ENCODE measurements at regions not wholly inside any gene's neighbourhood (a gene's known extent, or its start where the extent isn't known, plus 50 kb on each side); places are given as distances from the start of the nearest gene placed in this dataset.

DNA sequence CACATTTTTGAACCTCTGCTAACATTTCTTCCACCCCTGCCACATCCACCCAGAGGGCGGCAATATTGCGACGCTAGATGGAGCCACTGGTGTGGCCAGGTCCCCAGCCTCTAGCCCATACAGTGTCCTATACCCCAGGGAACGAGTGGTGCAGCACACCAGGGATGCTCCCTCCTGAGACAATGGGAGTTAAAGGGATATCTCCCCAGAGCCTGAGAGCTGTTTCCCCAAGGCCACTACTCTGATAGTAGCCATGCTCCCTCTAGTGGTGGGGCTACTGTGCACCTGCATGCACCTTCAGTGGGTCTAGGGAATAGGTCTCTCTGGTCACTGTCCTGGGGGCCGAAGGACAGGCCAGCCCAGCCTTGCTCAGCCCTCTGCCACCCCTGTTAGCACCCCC lies 336.4 kb upstream of the FSHR start:
- no peak for DNase-seq (ENCODE audit: low read depth in 2 of 2)

- no peak for DNase-seq (ENCODE audit: low read depth in 2 of 2)
Observed at GRCh38 chr2:49487139-49487538, 332.8 kb upstream of the FSHR start.

GRCh38 chr2:49480520-49480919 lies 326.2 kb upstream of the FSHR start:
- DNase-seq (ENCODE audit: low read depth in 2 of 2) = no peak

DNA sequence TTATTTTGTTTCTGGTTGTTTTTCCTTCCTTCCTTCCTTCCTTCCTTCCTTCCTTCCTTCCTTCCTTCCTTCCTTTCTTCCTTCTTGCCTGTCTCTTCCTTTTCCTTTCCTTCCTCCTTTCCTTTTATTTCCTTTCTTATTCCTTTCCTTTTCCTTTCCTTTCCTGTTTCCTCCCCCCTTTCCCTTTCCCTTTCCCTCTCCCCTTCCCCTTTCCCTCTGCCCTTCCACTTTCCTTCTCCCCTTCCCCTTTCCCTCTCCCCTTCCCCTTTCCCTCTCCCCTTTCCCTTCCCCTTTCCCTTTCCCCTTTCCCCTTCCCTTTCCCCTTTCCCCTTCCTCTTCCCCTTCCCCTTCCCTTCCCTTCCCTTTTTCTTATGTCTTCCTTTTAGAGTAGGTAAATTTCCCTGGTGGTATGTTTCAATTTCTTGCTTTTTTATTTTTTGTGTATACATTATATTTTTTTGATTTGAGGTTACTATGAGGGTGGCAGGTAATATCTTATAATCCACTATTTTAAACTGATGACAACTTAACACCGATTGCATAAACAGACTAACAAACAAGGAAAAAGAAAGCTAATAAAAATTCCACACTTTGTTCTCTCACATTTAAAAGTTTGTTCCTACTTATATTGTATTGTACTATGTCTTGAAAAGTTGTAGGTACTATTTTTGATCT lies 311.0 kb upstream of the FSHR start:
- DNase-seq (ENCODE audit: low read depth in 2 of 2) = no peak

- no peak for DNase-seq (ENCODE audit: low read depth in 2 of 2)
Observed at GRCh38 chr2:49459314-49459993, 305.1 kb upstream of the FSHR start.

DNA sequence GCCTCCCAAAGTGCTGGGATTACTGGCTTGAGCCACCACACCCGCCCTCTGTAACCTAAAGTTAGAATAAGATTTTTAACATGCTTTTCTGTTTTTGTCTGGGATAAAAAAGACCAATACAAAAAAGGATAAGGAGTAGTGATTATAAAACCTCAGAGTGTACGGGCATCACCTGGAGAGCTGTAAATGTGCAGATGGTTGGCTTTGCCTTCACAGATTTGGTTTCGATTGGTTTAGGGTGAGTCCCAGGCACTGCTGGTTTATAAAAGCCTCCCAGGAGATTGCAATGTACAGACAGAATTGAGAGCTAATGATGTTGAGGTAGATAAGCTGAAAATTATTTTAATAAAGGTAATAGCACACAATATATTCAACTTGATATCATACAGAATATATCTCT lies 289.7 kb upstream of the FSHR start:
- DNase-seq (ENCODE audit: low read depth in 2 of 2) = no peak

DNA sequence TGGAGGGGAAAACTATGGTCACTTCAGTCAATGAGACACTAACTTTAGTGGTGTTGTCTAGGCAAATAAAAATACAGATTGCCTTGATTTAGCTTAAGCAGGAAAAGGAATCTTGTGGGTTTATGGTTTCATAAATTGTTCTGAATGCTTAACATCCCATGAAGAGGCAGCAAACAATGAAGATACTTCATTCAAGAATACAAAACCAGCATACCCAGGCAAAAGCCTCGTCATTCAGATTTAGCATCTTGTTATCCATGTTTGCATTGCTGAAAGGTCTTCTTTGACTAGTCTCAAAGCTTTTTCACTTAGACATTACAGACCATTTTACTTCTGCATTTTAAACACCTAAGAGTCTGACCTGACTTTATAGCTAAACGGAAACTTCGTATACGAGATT lies 272.7 kb upstream of the FSHR start:
- no peak for DNase-seq (ENCODE audit: low read depth in 2 of 2)

- no peak for DNase-seq (ENCODE audit: low read depth in 2 of 2)
Observed at GRCh38 chr2:49416252-49416651, 261.9 kb upstream of the FSHR start.

DNA sequence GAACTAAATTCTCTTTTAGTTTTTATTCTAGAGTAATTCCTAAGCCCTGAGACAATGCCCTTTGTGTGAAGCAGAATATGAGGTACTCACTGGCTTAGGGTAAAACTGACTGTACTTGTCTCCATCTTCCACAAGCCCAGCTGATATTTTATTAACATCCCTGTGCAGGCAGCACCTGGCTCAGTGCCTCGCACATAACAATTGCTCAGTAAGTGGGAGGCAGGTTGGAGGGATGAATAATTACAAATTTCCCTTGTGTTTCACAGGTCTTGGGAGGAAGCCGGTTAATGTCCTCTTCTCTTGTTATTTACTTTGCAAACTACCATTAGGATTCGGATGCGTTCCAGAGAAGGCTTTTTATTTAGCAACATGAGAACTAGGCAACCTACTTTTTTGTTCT lies 249.8 kb upstream of the FSHR start:
- no peak for DNase-seq (ENCODE audit: low read depth in 2 of 2)

DNA sequence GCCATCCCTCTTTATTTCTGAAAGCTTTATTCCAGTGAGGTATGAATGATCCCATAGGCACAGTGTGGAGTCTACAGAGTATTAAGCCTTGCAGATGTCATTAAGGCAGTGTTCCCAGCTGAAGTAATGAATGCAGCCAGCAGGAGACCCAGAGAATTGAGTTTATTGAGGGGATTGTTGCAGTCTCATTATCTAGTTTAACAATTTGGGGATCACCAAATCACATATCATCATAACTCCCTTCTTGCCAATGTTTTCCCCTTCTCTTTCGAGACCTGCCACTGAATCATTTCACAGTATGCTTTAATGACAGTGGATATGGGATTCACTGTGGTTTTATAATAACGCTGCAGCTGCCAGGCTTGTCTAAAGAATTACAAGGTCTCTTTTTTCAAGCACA lies 249.3 kb upstream of the FSHR start:
- DNase-seq (ENCODE audit: low read depth in 2 of 2) = no peak

DNA sequence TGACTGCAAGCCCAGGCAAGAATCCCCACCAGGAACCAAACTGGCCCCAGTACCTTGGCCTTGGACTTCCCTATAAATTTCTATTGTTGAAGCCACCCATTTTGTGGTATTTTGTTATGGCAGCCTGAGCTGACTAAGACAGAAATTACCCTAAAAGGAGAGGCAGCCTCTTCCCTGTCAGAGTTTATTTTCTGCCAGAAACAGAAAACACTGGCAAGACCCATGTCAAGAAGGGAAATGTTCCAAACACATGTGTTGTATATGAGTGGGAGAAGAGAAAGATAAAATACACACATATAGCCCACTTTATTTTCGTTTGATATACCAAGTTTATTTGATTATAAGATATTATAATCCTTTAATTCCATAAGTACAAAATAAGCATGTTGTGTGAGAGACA lies 225.1 kb upstream of the FSHR start:
- DNase-seq (ENCODE audit: low read depth in 2 of 2) = no peak

- no peak for DNase-seq (ENCODE audit: low read depth in 2 of 2)
Observed at GRCh38 chr2:49371128-49371701, 216.9 kb upstream of the FSHR start.

DNA sequence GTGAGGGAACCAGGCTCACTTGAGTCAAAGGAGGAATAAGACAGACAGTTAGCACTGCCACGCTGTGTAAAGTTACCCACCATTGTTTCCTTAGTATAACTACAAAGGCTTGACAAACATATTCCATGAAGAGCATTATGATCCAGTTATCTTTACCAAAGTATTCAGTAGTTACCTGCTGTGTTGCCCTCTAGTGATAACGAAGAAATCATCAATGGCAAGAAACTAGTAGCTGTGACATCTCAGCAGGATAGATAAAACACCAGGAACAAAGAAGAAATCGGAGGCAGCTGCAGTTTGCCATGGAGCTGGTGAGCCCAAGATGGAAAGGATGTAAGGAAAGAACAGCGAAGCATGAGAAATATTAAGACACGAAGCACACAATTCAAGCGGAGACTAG lies 215.3 kb upstream of the FSHR start:
- DNase-seq (ENCODE audit: low read depth in 2 of 2) = no peak

DNA sequence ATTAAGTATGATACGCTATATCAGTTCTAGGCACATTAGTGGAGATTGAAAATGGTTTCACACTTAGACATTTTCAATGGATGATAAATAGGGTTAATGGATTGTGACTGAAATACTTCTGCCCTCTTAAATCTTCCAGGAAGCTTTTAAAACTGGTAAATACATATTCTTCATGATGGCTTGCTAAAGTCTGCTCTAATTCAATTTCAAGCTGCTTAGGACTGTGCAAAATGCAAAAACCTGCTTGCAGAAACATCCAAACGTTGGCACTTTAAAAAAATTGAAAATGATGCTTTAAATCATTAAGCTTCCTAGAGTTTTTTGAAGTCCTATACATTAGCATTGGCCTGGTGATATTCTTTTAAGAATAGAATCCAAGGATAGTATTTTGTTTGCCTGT lies 214.8 kb upstream of the FSHR start:
- DNase-seq (ENCODE audit: low read depth in 2 of 2) = no peak

- DNase-seq (ENCODE audit: low read depth in 2 of 2) = no peak
Observed at GRCh38 chr2:49367003-49367402, 212.7 kb upstream of the FSHR start.

DNA sequence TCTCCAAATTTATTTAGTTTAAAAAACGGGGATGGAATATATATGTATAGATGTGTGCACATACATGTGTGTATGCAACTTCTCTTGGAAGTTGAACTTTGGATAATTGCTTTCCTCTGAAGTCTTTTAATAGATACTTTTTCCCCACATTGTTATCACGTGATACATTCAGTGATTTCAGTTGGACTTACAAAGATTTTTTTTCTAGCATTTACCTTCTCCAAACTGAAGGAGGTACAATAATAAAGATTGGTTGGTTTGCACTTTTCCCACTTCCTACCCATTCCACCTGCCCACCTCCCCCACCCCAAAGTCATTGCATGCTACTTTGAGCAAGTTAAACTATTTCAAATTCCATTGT lies 206.1 kb upstream of the FSHR start:
- no peak for DNase-seq (ENCODE audit: low read depth in 2 of 2)

DNA sequence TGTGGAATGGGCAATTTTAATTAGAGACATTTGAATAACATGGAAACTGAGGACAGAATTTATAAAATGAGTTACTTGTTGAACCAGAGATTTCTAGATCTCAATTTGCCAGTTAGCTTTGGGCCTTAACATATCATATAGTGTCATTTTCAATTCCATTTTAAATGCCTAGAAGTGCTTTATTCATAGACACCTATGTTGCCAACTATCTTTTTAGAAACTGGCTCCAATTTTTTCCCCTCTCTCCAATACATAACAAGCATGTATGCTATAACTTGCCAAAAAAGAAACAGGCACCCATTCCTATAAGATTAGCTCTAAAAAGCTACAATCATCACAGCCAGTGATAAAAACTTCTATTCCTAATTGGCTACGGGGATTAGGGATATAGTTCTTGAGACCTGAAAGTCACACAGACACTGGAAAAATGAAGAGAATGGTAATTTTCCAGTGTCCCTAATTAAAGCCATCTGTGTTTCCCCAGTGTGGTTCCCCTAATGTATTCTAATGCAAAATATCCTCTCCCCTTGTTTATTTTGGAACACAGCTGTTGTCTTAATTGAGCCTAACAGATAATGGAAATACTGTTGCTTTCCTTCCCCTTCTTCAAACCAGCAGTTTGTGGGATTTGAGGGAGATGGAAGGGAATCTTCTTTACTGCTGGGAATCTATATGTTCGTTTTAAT lies 205.5 kb upstream of the FSHR start:
- DNase-seq (ENCODE audit: low read depth in 2 of 2) = no peak

DNA sequence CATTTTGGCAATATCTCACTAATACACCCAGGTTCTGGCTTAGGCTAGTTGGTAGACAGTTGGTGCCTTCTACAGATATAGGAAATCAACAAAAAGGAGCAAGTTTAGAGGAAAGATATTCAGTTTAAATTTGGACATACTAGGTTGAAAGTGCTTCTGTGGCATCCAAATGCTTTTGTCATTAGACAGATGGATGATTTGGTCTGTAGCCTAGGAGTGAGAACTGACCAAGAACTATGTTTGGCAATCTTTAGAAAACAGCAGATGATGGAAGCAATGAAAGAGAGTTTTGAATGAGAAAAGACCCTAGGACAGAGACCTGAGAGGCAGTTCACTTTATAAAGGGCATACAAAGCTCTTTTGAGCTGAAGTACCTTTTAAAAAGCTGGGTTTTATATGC lies 201.3 kb upstream of the FSHR start:
- no peak for DNase-seq (ENCODE audit: low read depth in 2 of 2)

GRCh38 chr2:49351560-49351959 lies 197.2 kb upstream of the FSHR start:
- DNase-seq (ENCODE audit: low read depth in 2 of 2) = no peak

DNA sequence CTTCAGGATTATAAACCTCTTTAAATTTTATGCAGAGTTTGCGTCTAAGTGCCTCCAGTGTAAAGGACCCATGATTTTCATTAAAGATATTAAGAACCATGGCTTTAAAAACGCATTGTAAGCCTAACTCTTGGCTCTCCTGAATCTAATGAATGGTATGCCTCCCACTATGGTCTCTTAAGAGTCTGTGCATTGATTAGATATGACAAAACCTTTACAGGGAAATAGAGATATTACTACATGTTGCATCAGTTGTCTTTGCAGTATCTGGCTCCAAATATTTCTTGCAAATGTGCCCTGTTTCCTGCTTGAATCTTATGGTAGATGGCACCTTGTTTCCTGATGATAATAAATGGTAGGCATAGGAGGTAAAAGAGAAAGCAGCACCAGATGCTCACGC lies 189.3 kb upstream of the FSHR start:
- no peak for DNase-seq (ENCODE audit: low read depth in 2 of 2)

GRCh38 chr2:49342156-49342555 lies 187.8 kb upstream of the FSHR start:
- no peak for DNase-seq (ENCODE audit: low read depth in 2 of 2)

DNA sequence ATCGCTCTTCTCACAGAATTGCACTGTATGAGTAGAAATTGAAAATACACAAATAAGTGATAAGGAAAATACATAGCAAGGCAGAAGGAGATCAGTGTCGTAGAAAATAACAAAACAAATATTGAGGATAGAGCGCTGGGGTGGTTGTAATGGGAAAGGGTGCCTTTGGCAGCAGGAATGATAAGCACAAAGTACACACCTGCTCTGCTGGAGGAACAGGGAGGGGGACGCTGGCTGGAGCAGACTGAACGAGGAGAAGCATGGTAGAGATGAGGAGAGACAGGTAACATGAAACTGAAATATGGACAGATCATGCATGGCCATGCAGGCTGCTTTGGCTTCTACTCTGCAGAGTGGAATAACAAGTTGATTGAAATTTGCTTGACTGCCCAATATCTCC lies 181.2 kb upstream of the FSHR start:
- no peak for DNase-seq (ENCODE audit: low read depth in 2 of 2)

DNA sequence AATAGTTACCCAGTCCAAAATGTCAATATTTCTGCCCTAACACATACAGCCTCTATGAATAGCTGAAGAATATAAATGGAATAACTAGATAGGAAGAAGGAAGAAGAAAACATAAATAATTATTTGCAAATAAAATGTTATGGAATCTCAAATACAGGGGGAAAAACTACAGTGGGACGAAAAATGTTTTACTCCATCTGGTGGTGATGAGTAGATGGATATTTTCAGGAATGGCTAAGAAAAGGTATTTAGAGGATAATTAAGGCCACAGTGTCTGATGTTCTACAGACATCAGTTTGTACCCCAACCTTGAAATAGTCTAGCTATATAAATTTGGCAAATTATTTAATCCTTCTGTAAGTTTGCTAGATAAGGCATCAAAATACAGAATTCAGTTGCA lies 178.1 kb upstream of the FSHR start:
- DNase-seq (ENCODE audit: low read depth in 2 of 2) = no peak
